Stimulated activated CD4-positive, alpha-beta T cell treated with anti-CD3 and anti-CD28 coated beads, Interleukin-2, amount 100 ng/mL, for 24 hours (primary cell): ENCODE measurements at regions not wholly inside any gene's neighbourhood (a gene's known extent, or its start where the extent isn't known, plus 50 kb on each side); places are given as distances from the start of the nearest gene placed in this dataset.
"Not testable (repeated sequence)": the region's sequence is repeated elsewhere in the genome, so short reads cannot be mapped to it uniquely, and the experiment has no call there.

Experiments
- DNase-seq, 2 donors: peaks; one replicate each; pipeline ENCODE4 v3.0.0-alpha.2; 2020

DNA sequence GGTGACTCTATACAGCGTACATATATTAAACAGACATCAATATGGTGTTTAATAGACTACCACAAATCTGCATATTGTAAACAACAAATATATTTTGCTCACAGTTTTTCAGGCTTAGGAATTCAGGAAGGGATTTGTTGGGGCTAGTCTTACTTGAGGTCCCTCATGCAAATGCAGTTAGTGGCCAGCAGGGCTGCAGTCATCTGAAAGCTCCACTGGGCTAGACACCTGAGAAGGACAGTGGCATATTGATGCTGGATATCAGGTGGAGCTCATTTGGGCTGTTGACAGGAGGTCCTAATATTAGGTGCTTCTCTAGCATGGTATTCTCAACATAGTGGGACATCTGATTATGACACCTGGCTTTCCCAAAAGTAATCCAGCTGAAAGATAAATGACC lies 493.8 kb upstream of the PABPC4L start:
- DNase-seq, result no peak

DNA sequence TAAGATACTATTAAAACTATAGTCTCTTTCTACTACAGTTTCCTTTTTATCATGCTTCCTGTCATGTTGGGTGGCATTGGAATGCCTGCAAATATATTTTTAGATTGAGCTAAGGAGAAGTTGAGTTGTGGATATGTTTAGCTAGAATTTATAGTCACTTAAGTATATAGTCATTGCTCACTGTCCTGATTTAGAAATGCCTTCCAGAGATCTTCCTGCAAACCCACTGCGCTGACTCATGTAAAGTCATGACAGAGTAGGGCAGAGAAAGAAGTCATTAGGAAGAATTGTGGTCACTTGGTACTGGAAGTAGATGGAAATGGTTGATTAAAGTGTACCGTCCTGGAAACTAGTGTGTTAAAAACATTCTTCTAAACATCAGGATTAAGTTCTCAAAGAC lies 490.3 kb upstream of the PABPC4L start:
- DNase-seq, result no peak

DNA sequence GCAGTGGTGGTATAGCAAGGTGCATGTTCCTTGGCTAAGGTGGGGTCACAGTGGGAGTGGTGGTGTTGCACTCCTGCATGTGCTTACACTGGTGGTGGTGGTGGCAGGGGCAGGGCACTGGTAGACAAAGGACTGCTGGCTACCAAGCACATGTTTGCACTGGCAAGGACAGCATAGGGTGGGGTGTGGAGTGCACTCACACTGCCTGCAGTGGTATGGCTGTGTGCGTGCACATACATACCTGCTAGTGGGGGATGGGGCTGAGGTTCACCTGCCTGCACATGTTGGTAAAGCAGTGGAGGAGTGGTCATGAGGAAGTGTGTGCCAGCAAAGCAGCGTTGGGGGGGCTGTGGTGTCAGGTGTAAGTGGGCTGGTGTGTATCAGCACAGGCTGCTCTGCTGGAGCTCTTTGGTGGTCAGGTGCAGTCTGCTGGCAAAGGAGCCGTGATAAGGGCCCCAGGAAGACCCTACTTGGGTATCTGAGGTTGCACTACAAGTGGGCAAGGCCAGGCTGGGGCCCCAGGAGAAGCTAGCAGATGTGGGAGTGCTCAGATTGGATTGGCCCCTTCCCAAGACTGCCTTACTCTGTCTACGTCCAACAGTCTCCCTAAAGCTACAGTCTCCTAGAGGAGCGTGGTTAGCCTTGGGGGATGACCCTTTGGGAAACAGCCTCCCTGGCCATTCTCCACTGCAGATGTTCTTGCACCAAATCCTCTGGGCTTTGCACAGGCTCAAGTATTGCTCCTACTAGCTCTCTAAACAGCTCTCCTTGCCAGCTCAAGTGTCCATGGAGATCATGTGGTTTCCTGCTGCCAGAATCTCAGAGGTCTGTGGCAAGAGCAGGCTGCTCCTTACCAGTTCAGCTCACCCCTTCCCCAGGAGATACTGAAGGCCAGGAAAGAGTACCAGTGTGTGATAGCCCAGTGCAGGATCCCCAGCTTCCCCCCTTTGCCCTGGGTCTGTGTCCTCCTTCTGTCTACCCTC lies 486.3 kb upstream of the PABPC4L start:
- no peak for DNase-seq

DNA sequence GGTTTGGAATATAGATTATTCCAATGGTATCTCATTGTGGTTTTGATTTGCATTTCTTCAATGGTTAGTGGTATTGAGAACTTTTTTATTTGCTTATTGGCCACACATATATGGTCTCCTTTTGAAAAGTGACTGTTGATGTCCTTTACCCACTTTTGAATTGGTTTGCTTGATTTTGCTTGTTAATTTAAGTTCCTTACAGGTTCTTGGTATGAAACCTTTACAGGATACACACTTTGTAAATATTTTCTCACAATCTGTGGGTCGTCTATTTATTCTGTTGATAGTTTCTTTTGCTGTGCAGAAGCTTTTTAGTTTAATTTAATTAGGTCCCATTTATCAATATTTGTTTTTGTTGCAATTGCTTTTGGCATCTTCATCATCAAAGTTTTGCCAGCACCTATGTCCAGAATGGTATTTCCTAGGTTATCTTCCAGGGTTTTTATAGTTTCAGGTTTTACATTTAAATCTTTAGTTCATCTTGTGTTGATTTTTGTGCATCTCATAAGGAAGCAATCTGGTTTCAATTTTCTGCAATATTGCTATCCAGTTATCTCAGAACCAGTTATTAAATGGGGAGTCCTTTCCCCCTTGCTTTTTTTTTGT lies 475.7 kb upstream of the PABPC4L start:
- no peak for DNase-seq

DNA sequence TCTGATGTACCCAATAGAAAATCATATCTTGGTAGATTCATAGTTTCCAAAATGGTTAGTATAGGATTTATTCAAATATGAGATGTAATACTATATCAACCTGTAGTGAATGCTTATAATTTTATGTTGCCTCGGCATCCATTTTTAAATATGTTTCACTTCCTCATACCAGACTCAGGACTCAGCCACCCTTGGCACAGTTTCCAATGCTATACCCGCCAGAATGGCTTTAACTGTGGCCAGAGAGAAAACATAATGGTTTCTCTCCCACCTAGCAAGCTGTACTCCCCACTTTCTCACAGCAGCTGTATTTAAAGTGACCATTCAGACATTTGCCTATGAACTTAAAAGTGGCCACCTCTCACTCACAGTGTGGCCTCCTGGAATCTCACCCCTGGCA lies 466.6 kb upstream of the PABPC4L start:
- no peak for DNase-seq

DNA sequence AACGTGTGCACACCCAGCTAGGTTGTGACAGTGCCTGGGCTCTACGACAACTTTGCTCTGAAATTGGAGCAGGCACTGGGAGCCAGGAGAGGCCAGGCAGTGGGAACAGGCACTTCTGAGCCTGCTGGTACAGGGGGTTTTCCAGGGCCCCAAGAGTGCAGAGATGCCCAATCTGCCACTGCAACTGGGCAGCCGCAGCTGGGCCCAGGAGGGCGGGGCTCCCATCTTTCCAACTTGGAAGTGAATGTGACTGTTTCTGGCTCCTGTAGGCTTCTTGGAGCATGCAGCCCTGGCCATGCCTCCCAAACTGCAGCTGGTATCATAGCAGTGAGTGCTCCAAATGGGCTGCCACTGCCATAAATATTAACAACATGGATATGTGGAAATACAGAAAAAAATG lies 465.1 kb upstream of the PABPC4L start:
- DNase-seq, result no peak

DNA sequence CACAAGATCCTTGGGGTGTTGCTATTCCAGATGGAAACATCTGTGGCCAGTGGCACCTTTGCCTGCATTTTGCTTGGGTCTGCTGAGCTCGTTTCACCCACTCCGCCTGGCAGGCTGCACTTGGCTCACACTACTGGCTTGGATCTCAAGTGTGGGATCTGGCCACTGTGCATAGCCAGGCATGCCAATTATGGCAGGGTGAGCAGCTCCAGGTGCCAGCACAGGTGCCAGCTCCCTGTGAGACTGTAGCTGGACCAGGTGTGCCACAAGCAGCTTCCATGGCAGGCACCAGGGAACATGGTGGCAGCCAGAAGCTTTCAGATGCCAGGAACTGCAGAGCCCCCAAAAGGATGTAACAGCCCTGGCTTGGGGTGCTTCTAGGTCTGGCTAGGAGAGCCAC lies 463.8 kb upstream of the PABPC4L start:
- no peak for DNase-seq

DNA sequence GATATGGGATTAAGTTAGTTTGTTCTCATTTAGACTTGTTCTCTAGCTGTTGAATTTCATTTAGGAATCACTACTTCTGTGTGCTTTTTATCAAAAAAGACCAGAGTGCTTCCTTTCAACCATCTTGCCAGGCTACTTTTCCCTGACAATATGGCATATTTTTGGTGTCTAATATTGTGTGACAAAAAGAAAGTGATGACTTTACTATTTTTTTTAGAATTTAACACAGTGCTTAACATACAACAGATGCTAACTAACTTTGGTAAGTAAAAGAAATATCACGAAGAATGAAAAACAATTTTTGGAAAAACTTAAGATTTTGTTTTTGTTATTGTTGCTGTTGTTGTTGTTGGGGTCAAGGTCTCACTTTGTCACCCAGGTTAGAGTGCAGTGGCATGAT lies 462.2 kb upstream of the PABPC4L start:
- no peak for DNase-seq

DNA sequence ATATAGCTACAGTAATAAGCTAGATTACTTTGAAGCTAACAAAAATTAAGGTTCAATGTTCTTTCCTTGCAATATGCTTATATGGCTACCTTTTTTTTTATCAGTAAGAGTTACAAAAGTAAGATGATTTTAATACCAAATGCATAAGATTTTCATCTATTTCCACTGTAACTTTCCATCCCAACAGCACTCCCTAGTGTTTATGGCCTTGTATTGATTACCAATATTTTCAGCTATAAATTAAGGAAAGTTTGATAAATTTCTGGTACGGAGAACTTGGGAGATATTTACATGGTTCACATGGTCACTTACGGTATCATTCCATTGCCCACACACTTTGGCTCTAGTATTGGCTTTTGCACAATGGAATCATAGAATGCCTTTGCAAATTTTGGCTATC lies 448.9 kb upstream of the PABPC4L start:
- no peak for DNase-seq

DNA sequence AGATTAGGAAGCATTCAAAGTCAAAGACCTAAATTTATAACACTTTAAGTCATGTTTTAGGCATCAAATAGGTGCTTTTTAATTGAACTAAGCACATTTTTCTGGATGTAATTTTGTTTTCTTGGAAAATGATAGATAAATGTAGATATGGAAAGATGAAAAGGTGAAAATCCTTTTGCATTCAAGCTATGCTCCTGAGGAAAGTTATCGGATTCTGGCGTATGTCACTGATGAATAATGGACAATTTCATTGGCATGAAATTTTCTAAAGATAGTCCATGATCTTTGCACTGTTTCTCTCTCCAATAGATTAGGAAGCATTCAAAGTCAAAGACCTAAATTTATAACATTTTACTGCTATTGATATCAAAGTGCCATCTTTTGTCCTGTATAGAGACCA lies 444.2 kb upstream of the PABPC4L start:
- no peak for DNase-seq

DNA sequence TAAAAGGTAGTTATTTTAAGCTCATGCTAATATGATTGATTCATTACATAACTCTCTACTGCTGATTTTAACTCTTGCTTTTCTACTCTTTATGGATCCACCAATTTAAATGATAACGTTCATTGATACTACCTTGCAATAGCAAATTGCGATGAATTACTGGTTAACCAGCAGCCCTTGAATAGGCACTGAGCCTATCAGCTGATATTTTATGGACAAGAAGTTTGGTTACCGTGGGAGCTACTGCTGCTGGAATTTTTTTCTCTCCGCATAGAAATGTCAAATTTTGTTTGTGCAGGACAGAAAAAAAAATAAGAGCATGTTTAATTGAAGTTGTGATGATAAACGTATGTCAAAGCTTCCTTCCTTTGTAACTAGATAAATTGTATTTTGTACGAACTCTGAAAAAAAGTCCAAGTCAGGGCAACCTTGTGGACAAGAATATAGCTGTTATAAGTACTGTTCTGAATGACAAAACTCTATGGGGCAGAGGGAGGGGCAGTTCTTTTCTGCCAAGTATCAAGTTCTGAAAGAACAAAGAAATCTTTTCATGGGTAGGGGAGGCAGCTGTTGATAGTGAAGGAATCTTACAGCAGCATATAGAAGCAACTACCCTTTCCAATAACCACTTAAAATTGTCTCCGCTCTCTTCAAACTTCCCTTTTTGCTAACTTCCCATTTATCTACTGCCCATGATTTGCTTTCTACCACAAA lies 434.9 kb upstream of the PABPC4L start:
- no peak for DNase-seq

DNA sequence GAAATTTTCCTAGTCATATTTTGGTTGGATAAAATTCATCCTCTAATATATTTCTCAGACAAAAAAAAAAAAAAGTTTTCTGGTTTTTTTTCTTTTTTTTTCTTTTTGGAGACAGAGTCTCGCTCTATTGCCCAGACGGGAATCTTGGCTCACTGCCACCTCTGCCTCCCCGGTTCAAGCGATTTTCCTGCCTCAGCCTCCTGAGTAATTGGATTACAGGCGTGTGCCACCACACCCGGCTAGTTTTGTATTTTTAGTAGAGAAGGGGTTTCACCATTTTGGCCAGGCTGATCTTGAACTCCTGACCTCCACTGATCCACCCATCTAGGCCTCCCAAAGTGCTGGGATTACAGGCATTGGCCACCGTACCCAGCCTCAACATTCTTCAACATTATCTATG lies 432.7 kb upstream of the PABPC4L start:
- no peak for DNase-seq

DNA sequence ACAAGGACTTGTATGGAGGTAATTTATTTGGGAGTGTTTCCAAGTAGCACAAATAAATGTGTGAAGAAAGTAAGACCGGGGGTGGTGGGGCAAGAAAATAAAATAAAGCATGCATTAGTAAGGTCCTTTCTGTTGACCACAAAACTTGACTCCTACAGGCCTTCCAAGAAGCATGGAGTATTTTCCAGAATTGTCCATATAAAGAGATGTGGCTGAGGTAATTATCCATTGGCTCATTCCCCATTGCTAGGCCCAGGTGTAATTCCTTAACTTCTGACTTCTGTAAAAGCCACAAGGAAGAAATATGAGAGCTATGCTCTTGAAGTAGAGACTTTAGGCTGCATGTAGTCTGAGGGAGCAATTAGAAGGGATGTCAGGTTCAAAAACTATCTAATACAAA lies 430.5 kb upstream of the PABPC4L start:
- DNase-seq, result no peak

DNA sequence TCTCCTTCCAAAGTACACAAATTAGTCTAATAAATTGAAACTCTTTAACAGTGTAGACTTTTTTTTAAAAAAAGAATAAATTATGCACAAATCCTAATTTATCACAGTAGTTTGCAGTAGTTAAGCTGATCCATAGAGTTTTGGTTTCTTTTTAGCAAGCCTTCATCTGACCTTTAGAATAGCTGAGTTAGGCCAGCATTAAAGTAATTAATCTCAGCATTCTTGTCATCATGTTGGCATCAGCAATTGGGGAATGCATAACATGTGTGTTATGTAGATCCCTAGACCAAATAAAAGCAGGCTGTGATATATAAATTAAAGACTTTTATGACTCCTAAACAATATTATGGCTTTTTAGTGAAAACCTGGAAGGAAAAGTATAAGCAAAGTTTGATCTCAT lies 426.5 kb upstream of the PABPC4L start:
- DNase-seq, result no peak

DNA sequence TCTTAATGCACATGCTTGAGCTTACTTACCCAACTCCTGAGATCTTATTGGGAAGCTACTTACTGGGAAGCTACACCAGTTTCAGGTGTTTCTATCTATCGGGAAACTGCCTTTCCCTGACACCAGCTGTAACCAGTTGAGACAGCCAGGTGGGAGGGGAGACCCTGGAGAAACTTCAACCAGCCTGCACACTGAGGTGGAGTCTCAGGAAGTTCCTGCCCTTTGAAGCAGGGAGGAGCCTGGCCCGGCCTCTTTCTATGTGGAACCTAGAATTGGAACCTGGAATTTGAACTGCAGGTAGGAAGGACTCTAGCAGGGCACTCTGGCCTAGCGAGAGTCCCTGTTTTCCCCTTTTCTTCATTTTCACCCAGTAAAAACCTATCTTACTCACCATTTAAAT lies 425.8 kb upstream of the PABPC4L start:
- no peak for DNase-seq

DNA sequence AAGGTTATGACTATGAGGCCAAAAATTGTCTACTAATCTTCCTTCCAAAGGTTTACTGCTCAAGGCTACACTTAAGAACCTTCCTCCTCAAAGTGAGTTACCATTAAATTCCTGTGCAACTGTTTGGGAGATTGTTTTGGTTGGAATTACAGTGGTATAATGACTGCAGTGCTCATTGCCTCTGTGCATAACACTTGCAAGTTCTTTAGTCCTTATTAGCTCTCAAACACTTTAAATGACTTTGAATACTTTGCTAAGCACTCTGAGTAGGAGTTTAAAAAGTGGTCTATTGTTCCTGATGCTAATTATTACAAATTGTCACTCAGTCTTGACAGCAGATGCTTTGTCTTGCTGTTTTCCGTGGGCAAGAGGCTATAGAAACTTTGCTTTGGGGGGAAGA lies 422.8 kb upstream of the PABPC4L start:
- DNase-seq, result no peak

DNA sequence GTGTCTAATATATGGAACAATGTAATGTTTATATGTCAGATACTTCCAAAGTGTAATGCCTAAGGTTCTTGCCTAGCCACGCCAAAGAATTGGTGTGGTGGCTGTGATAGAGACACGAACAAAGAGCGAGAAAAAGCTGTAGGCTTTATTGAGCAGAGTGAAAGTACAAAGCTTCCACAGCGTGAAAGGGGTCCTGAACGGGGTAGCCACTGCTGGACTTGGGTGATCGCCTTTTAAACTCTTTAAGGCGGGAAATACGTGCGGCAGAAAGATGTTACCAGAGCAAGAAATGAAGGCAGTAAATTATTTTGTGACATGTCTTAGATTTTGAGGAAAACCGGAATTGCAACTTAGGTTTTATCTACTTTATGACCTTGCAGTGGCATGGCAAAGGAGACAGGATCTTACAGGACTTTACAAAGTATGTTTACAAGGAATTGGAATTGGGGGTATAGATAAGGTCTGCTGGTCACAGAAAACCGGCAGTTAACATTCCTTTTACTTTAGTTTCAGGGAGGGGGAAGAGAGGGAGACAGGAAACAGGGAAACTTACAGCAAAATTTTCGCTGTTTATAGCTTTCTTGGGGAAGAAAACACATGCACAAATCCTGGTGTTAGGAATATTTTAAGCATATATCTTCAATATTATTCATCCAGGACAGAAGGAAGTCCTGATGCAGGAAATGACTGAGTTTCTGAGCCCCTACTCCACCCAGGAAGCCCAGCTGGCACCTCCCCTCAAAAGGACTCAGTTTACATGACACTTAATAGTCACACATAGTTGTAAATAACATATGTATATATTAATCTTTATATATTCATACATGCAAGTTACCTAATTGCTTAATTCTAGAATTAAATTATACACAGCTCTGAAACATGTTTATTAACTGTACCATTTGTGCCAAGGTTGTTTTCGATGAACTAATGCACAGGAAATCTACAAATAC lies 421.3 kb upstream of the PABPC4L start:
- DNase-seq, result not testable (repeated sequence)

DNA sequence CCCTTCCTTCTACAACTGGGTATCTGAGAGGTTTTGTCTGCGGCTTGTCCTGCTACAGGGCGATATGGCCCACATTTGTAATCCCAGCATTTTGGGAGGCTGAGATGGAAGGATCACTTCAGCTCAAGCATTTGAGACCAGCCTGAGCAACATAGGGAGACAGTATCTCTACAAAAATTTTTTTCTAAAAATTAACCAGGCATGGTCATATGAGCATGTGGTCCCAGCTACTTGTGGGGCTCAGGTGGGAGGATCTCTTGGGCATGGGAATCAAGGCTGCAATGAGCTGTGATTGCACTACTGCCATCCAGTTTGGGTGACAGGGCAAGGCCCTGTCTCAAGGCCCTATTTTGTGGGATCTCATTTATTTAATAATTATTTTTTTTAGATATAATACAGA lies 420.6 kb upstream of the PABPC4L start:
- DNase-seq, result no peak

DNA sequence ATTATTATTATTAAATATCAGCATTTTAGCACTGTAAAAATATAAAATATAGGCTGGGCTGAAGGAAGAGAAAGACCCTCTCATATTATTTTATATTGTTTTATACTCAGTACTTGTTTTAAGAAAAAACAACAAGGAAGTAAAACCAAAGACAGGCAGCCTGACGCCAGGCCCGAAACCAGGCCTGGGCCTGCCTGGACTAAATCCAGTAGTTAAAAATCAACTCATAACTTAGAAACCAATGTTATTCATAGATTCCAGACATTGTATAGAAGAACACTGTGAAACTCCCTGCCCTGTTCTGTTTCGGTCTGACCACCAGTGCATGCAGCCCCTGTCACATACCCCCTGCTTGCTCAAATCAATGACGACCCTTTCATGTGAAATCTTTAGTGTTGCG lies 420.1 kb upstream of the PABPC4L start:
- not testable (repeated sequence) for DNase-seq

DNA sequence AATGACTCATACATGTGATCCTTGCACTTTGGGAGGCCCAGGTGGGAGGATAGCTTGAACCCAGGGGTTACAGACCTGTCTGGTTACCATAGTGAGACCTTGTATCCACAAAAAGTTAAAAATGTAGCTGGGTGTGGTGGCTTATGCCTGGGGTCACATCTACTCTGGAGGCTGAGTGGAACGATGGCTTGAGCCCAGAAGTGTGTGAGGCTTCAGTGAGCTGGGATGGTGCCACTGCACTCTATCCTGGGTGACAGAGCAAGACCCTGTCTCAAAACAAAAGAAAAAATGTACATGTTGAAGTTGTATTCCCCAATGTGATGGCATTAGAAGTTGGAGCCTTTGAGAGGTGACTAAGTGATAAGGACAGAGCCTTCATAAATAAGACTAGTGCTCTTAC lies 409.4 kb upstream of the PABPC4L start:
- no peak for DNase-seq

DNA sequence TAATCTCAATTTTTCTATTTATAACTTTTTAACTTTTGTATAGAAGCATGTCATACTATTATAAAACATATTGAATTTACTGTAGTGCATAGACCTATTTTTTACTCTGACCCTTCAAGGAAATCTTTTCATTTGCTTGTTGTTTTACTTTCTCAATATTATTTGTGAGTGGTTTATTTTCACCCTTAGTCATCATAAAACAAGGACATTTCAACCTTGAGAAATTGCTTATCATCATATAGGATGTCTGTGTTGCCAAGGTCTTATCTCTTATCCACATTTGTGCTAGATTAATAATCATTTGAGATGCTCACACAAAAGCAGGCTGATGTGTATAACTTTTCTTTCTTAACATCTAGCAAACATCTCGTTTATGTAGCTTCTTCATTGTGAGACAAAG lies 408.6 kb upstream of the PABPC4L start:
- DNase-seq, result no peak

DNA sequence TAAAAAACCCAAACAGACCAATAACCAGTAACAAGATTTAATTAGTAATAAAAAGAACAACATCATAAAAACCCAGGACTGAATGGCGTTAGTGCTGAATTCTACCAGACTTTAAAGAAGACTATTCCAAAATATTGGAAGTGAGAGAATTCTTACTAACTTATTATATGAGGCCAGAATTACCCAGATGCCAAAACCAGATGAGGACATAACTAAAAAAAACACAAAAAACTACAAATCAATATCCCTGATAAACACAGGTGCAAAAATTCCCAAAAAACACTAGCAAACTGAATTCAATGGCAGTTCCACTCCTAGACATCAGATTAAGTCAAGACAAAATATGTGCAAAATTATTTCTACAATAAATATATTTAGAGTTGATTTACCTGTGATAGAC lies 400.1 kb upstream of the PABPC4L start:
- DNase-seq, result no peak

DNA sequence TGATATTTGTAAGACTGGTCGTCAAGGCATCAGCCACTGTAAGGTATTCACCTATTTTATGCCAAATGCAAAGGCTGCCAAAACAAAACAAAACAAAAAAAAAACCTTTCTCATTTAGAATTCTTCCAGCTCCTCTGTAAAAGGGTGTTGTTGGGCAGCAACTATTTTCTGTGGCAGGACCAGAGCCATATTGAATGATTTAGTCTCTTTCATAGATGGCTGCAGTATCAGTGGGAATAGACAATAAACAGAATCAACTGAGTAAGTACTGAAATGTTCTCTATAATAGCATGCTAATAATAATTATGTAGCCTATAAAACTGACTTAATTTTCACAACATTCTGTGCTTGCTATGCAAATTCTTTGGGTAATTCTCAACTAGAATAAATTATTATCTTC lies 389.7 kb upstream of the PABPC4L start:
- no peak for DNase-seq
